ENCODE measurements at regions not wholly inside any gene's neighbourhood (a gene's known extent, or its start where the extent isn't known, plus 50 kb on each side); places are given as distances from the start of the nearest gene placed in this dataset.

DNA sequence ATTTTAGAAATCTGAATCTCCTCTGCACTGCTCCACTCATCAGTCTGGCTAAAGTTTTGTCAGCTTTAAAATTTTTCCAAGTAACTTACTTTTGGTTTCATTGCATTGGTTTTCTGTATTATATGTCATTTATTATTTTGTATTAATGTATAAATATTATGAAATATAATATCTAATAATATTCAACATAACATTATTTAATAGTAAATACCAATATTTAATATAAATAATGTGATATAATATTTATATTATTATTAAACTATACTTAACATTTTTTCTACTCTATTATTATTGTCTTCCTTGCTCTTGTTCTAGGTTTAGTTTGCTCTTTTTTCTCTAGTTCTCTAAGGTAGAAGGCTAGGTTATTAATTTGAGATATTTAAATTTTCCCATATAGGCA, 512.1 kb downstream of the AACS start:
- Histone ChIP-seq H3K4me2 (ENCODE audit: low read length) (no peak overlapping the region), H3K9ac (ENCODE audit: low read length) (no peak overlapping the region), H2AFZ (ENCODE audit: low read length) (no peak overlapping the region), H3K36me3 (ENCODE audit: low read depth, low read length) (no peaks in the 10 kb centered on the region), H3K79me2 (ENCODE audit: low read length) (no peaks in the 10 kb centered on the region), H3K4me1 (ENCODE audit: insufficient read depth, low read length) (no peaks in the 10 kb centered on the region), H3K27ac (ENCODE audit: low read length) (no peak overlapping the region), H3F3A (ENCODE audit: low read length, unreplicated experiment) (no peaks in the 10 kb centered on the region), H4K20me1 (ENCODE audit: low read length) (no peaks in the 10 kb centered on the region), H3K27me3 (ENCODE audit: low read length) (peaks cover under 1% of the 10 kb centered on the region; the same call in 1 of the 2 replicates), H3K9me2 (replicated peaks; ENCODE audit: low read length) (no peaks in the 10 kb centered on the region), H3K9me3 (ENCODE audit: low read length) (peaks cover 8% of the 10 kb centered on the region), H3K4me3 (ENCODE audit: low read length) (no peak overlapping the region)
- BruUV-seq (replicated peaks) = no TSS peak
- no peak for DNase-seq
- TF ChIP-seq EZH2phosphoT487 (IDR thresholded peaks at IDR 0.05; ENCODE audit: borderline replicate concordance, low read length) (no peak), EZH2 (IDR thresholded peaks at IDR 0.05; ENCODE audit: low read length, unreplicated experiment) (no peak)
- TF ChIP-seq, protein P1, sequence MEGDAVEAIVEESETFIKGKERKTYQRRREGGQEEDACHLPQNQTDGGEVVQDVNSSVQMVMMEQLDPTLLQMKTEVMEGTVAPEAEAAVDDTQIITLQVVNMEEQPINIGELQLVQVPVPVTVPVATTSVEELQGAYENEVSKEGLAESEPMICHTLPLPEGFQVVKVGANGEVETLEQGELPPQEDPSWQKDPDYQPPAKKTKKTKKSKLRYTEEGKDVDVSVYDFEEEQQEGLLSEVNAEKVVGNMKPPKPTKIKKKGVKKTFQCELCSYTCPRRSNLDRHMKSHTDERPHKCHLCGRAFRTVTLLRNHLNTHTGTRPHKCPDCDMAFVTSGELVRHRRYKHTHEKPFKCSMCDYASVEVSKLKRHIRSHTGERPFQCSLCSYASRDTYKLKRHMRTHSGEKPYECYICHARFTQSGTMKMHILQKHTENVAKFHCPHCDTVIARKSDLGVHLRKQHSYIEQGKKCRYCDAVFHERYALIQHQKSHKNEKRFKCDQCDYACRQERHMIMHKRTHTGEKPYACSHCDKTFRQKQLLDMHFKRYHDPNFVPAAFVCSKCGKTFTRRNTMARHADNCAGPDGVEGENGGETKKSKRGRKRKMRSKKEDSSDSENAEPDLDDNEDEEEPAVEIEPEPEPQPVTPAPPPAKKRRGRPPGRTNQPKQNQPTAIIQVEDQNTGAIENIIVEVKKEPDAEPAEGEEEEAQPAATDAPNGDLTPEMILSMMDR (conservative IDR thresholded peaks at IDR 0.05; ENCODE audit: low read depth, low read length) = no peak
- intact Hi-C loops (cut with micrococcal nuclease) = no loop called here
- ChIA-PET CTCF (no interaction called here), POLR2A (ENCODE audit: unreplicated experiment) (no interaction called here)
- ATAC-seq = no peak

DNA sequence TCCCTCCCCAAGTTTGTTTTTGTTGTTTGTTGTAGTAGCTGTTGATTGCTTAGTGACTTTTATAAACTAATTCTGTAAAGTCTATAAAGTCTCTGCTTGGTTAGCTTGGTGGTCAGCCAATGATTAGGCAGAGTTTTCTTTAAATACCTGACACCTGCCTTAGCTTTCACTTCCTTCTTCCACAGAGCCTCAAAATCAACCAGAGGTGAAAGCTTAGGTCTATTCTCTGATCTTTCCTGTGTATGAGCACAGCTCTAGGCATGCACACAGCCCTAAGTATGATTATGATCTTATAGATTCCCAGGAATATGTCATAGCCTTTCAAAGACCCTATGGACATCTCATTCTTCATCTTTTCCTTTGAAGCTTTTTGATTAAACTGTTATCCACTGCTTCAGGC, 514.7 kb downstream of the AACS start:
- no peak overlapping the region for H2AFZ ChIP-seq (ENCODE audit: low read length)
- H3K4me1 ChIP-seq (ENCODE audit: insufficient read depth, low read length) = no peaks in the 10 kb centered on the region
- BruUV-seq (replicated peaks) = no TSS peak
- H3K9ac ChIP-seq (ENCODE audit: low read length) = no peak overlapping the region
- no peak overlapping the region for H3K4me3 ChIP-seq (ENCODE audit: low read length)
- H3K27me3 ChIP-seq (ENCODE audit: low read length) = peaks cover 18% of the 10 kb centered on the region
- H3F3A ChIP-seq (ENCODE audit: low read length, unreplicated experiment) = no peaks in the 10 kb centered on the region
- no peak for ATAC-seq
- intact Hi-C loops (cut with micrococcal nuclease) = no loop called here
- no peaks in the 10 kb centered on the region for H3K9me2 ChIP-seq (replicated peaks; ENCODE audit: low read length)
- no peaks in the 10 kb centered on the region for H3K79me2 ChIP-seq (ENCODE audit: low read length)
- CTCF ChIA-PET = no interaction called here
- POLR2A ChIA-PET (ENCODE audit: unreplicated experiment) = no interaction called here
- no peaks in the 10 kb centered on the region for H3K36me3 ChIP-seq (ENCODE audit: low read depth, low read length)
- no peak overlapping the region for H3K27ac ChIP-seq (ENCODE audit: low read length)
- H4K20me1 ChIP-seq (ENCODE audit: low read length) = no peaks in the 10 kb centered on the region
- no peak for TF ChIP-seq EZH2 (IDR thresholded peaks at IDR 0.05; ENCODE audit: low read length, unreplicated experiment)
- no peak for TF ChIP-seq EZH2phosphoT487 (IDR thresholded peaks at IDR 0.05; ENCODE audit: borderline replicate concordance, low read length)
- TF ChIP-seq, protein P1 (conservative IDR thresholded peaks at IDR 0.05; ENCODE audit: low read depth, low read length) = no peak
- no peak for DNase-seq
- no peak overlapping the region for H3K4me2 ChIP-seq (ENCODE audit: low read length)
- H3K9me3 ChIP-seq (ENCODE audit: low read length) = peaks cover 8% of the 10 kb centered on the region

DNA sequence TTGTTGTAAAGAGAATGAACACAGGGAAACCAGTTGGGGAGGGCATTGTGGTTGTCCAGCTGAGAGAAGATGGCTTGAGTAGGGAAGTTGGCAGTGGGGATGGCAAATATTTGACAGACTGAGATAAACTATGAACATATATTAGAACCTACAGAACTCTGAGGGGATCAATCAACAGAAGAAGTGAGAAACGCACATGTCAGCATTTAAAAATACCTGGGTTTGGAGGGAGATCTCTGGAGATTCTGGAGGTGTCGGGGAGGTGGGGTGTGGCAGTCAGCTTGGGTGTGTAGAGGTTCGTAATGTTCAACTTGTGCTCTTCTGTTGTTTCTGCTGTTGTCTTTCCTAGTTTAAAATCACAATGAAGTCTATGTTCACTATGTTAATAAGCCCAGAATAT, 517.8 kb downstream of the AACS start:
- TF ChIP-seq EZH2 (IDR thresholded peaks at IDR 0.05; ENCODE audit: low read length, unreplicated experiment) (no peak), EZH2phosphoT487 (IDR thresholded peaks at IDR 0.05; ENCODE audit: borderline replicate concordance, low read length) (no peak)
- TF ChIP-seq, protein P1 (conservative IDR thresholded peaks at IDR 0.05; ENCODE audit: low read depth, low read length) = no peak
- H3K4me2 ChIP-seq (ENCODE audit: low read length) = no peak overlapping the region
- CTCF ChIA-PET = no interaction called here
- H3K9me2 ChIP-seq (replicated peaks; ENCODE audit: low read length) = no peaks in the 10 kb centered on the region
- H2AFZ ChIP-seq (ENCODE audit: low read length) = no peak overlapping the region
- H3K4me3 ChIP-seq (ENCODE audit: low read length) = no peak overlapping the region
- no peaks in the 10 kb centered on the region for H3K36me3 ChIP-seq (ENCODE audit: low read depth, low read length)
- intact Hi-C loops (cut with micrococcal nuclease) = no loop called here
- peaks cover 18% of the 10 kb centered on the region for H3K27me3 ChIP-seq (ENCODE audit: low read length)
- H3F3A ChIP-seq (ENCODE audit: low read length, unreplicated experiment) = no peaks in the 10 kb centered on the region
- H3K79me2 ChIP-seq (ENCODE audit: low read length) = no peaks in the 10 kb centered on the region
- no peak for DNase-seq
- peaks cover 5% of the 10 kb centered on the region for H3K9me3 ChIP-seq (ENCODE audit: low read length)
- H4K20me1 ChIP-seq (ENCODE audit: low read length) = no peaks in the 10 kb centered on the region
- no TSS peak for BruUV-seq (replicated peaks)
- no peak overlapping the region for H3K27ac ChIP-seq (ENCODE audit: low read length)
- POLR2A ChIA-PET (ENCODE audit: unreplicated experiment) = no interaction called here
- H3K4me1 ChIP-seq (ENCODE audit: insufficient read depth, low read length) = no peaks in the 10 kb centered on the region
- no peak overlapping the region for H3K9ac ChIP-seq (ENCODE audit: low read length)
- no peak for ATAC-seq

All from PC-3 (cell line).